ENCODE measurements at regions not wholly inside any gene's neighbourhood (a gene's known extent, or its start where the extent isn't known, plus 50 kb on each side); places are given as distances from the start of the nearest gene placed in this dataset.

DNA sequence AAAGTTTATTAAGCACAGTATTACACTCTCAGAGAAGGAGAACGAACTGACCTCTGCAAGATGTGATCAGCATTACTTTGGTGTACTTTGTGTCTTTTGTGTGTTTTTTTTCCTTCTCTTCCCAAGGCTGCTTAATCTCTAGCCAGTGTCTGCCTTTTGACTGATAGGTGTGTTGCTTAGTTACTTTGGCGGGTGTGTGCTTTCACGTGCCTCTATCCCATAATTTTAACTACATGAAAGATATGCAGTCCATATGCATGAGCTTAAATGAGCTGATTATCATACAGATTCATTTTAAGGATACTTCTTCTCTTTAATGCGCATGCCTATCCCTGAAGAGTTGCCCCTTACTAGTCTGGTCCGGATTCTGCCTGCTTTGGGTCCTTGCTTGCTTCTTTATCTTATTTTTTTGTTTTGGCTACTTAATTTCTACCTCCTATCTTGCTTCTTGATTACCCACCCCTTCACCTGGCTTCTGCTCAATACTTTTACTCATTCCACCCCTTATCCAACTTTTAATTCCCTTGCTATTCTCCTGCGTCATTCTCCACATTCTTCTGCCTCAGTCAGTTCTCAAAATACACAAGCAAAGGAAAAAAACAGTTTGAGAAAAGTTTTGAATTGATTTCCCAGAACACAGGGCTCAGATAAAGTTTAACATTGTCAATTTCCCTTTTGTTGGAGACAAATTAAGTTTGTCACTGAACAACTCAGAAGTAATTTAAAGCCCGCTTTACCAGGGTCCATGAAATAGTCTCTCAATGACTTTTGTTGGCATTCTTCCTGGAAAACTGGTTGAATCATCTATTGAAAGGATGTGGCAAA is 182.0 kb downstream of the TENT5D start:
- ChIA-PET CTCF (no interaction called here), POLR2A (no interaction called here)
- no peak for TF ChIP-seq ARNT (IDR thresholded peaks at IDR 0.05)
- TF ChIP-seq HDGF (IDR thresholded peaks at IDR 0.05; ENCODE audit: borderline replicate concordance), result no peak
- TF ChIP-seq LEF1 (IDR thresholded peaks at IDR 0.05; ENCODE audit: borderline replicate concordance), result no peak
- TF ChIP-seq BHLHE40 (IDR thresholded peaks at IDR 0.05; ENCODE audit: borderline replicate concordance), result no peak
- no peak for DNase-seq (ENCODE audit: extremely low spot score)
